WTC11 (cell line): ENCODE measurements at regions not wholly inside any gene's neighbourhood (a gene's known extent, or its start where the extent isn't known, plus 50 kb on each side); places are given as distances from the start of the nearest gene placed in this dataset.

Experiments used
- ATAC-seq: fragments of 200-7000 bp; cut with Tn5 transposase; 2 replicates; pipeline ENCODE4 v1.10.0; 2021; ENCODE audit warnings: mild to moderate bottlenecking, moderate library complexity
- CTCF ChIA-PET: fragments of 300-600 bp; sonication (Branson Sonifier 250); formaldehyde crosslinking; loops from one replicate; lab custom pipeline; 2021; ENCODE audit warnings: antibody characterized with exemption; lab: Charles Lee
- POLR2A ChIA-PET: fragments of 350-600 bp; sonication (Branson Sonifier 250); formaldehyde crosslinking; loops from one replicate; lab custom pipeline; 2021; ENCODE audit warnings: antibody characterized with exemption; lab: Charles Lee
- DNase-seq: peaks from one replicate; pipeline ENCODE4 v3.0.0; 2021; ENCODE audit warnings: low spot score
- H3K27ac Mint-ChIP-seq: 2 replicates; pipeline ENCODE4 v1.8.0; 2021; ENCODE audit warnings: mixed read lengths
- H3K27me3 Mint-ChIP-seq: 2 replicates; pipeline ENCODE4 v1.8.0; 2021; ENCODE audit warnings: low read depth, mild to moderate bottlenecking, moderate library complexity, mixed read lengths
- H3K36me3 Mint-ChIP-seq: 2 replicates; pipeline ENCODE4 v1.8.0; 2021; ENCODE audit warnings: mixed read lengths
- H3K4me1 Mint-ChIP-seq: 2 replicates; pipeline ENCODE4 v1.8.0; 2022; ENCODE audit warnings: mixed read lengths
- H3K4me3 Mint-ChIP-seq: 2 replicates; pipeline ENCODE4 v1.8.0; 2021; ENCODE audit warnings: mild to moderate bottlenecking, moderate library complexity, mixed read lengths
- H3K9me3 Mint-ChIP-seq: 2 replicates; pipeline ENCODE4 v1.8.0; 2021; ENCODE audit warnings: mixed read lengths
- AFF4 ChIP-seq: sonication (generic); formaldehyde crosslinking; IDR thresholded peaks from 2 replicates; pipeline ENCODE4 v1.8.1; 2023; ENCODE audit warnings: mild to moderate bottlenecking, missing genetic modification reagents, borderline replicate concordance
- ATF2 ChIP-seq: sonication (generic); formaldehyde crosslinking; IDR thresholded peaks from 2 replicates; pipeline ENCODE4 v1.8.1; 2022; ENCODE audit warnings: low read depth, missing genetic modification reagents, borderline replicate concordance
- CBFB ChIP-seq: sonication (generic); formaldehyde crosslinking; IDR thresholded peaks from 2 replicates; pipeline ENCODE4 v1.8.1; 2022; ENCODE audit warnings: mild to moderate bottlenecking, low read depth, missing genetic modification reagents
- CDX4 ChIP-seq: fragments of 250-450 bp; sonication (Bioruptor Pico); IDR thresholded peaks from 2 replicates; pipeline ENCODE4 v1.9.0; 2021; ENCODE audit warnings: moderate library complexity, mild to moderate bottlenecking, inconsistent platforms, borderline replicate concordance
- CREM ChIP-seq: sonication (generic); formaldehyde crosslinking; IDR thresholded peaks from 2 replicates; pipeline ENCODE4 v1.8.1; 2022; ENCODE audit warnings: mild to moderate bottlenecking, missing genetic modification reagents, moderate library complexity
- E2F1 ChIP-seq: sonication (generic); formaldehyde crosslinking; IDR thresholded peaks from 2 replicates; pipeline ENCODE4 v1.8.0; 2022; ENCODE audit warnings: mild to moderate bottlenecking, missing genetic modification reagents
- FOXK1 ChIP-seq: sonication (generic); formaldehyde crosslinking; IDR thresholded peaks from 2 replicates; pipeline ENCODE4 v1.8.0; 2022; ENCODE audit warnings: mild to moderate bottlenecking, moderate library complexity, missing genetic modification reagents
- GRHL2 ChIP-seq: fragments of 250-450 bp; sonication (Bioruptor Pico); IDR thresholded peaks from 2 replicates; pipeline ENCODE4 v1.8.0; 2022; ENCODE audit warnings: mild to moderate bottlenecking, moderate library complexity; ENCODE audit not compliant: insufficient replicate concordance, severe bottlenecking
- HMGA2 ChIP-seq: fragments of 250-450 bp; sonication (Bioruptor Pico); IDR thresholded peaks from 2 replicates; pipeline ENCODE4 v1.4.0; 2021; ENCODE audit warnings: mild to moderate bottlenecking, moderate library complexity
- JUN ChIP-seq: sonication (generic); formaldehyde crosslinking; IDR thresholded peaks from 2 replicates; pipeline ENCODE4 v1.8.0; 2023; ENCODE audit warnings: mild to moderate bottlenecking, missing genetic modification reagents
- NFE2L1 ChIP-seq: sonication (generic); formaldehyde crosslinking; IDR thresholded peaks from 2 replicates; pipeline ENCODE4 v1.8.1; 2023; ENCODE audit warnings: missing genetic modification reagents
- PREB ChIP-seq: sonication (generic); formaldehyde crosslinking; IDR thresholded peaks from 2 replicates; pipeline ENCODE4 v1.8.1; 2022; ENCODE audit warnings: mild to moderate bottlenecking, missing genetic modification reagents, moderate library complexity, borderline replicate concordance
- ZNF138 ChIP-seq: sonication (generic); formaldehyde crosslinking; conservative IDR thresholded peaks from 2 replicates; pipeline ENCODE4 v1.8.1; 2022; ENCODE audit warnings: mild to moderate bottlenecking, moderate library complexity, missing genetic modification reagents
- ZNF396 ChIP-seq: fragments of 250-450 bp; sonication (Bioruptor Pico); IDR thresholded peaks from 2 replicates; pipeline ENCODE4 v1.8.0; 2021; ENCODE audit warnings: mild to moderate bottlenecking, moderate library complexity, borderline replicate concordance
- ZNF532 ChIP-seq: fragments of 250-450 bp; sonication (Bioruptor Pico); IDR thresholded peaks from 2 replicates; pipeline ENCODE4 v1.9.0; 2021; ENCODE audit warnings: mild to moderate bottlenecking, borderline replicate concordance

GRCh38 chr5:89728134-89728533, 681.4 kb downstream of the CETN3 start:
- peaks cover 21% of the 10 kb centered on the region for H3K4me1 Mint-ChIP-seq
- ATAC-seq: no peak
- no peak for DNase-seq
- POLR2A ChIA-PET: no interaction called here
- H3K36me3 Mint-ChIP-seq: no peaks in the 10 kb centered on the region
- CTCF ChIA-PET: no interaction called here
- H3K9me3 Mint-ChIP-seq: no peaks in the 10 kb centered on the region
- no peaks in the 10 kb centered on the region for H3K27me3 Mint-ChIP-seq
- H3K4me3 Mint-ChIP-seq: no peak overlapping the region
- TF ChIP-seq FOXK1 (CRISPR knock-in tag) (no peak), E2F1 (CRISPR knock-in tag) (no peak), ZNF532 (CRISPR knock-in tag) (no peak), PREB (no peak)
- H3K27ac Mint-ChIP-seq: no peak overlapping the region

GRCh38 chr5:89724379-89725095, 685.0 kb downstream of the CETN3 start:
- peaks cover 23% of the 10 kb centered on the region for H3K4me1 Mint-ChIP-seq
- H3K36me3 Mint-ChIP-seq: no peaks in the 10 kb centered on the region
- TF ChIP-seq ZNF138 (CRISPR knock-in tag) (no peak), CBFB (CRISPR knock-in tag) (no peak), ATF2 (CRISPR knock-in tag) (no peak), ZNF396 (CRISPR knock-in tag) (no peak), GRHL2 (CRISPR knock-in tag) (no peak), CREM (no peak), CDX4 (CRISPR knock-in tag) (no peak), HMGA2 (no peak), AFF4 (CRISPR knock-in tag) (no peak), FOXK1 (CRISPR knock-in tag) (no peak), NFE2L1 (CRISPR knock-in tag) (no peak), JUN (CRISPR knock-in tag) (no peak)
- no peak overlapping the region for H3K4me3 Mint-ChIP-seq
- ChIA-PET POLR2A (no interaction called here), CTCF (no interaction called here)
- no peaks in the 10 kb centered on the region for H3K9me3 Mint-ChIP-seq
- ATAC-seq (no peak), DNase-seq (no peak)
- H3K27me3 Mint-ChIP-seq: no peaks in the 10 kb centered on the region
- no peak overlapping the region for H3K27ac Mint-ChIP-seq
